GM23248 (cell line): ENCODE measurements at regions not wholly inside any gene's neighbourhood (a gene's known extent, or its start where the extent isn't known, plus 50 kb on each side); places are given as distances from the start of the nearest gene placed in this dataset.

ENCODE experiments used
- EZH2 ChIP-seq: fragments of 200-600 bp; sonication (generic); IDR thresholded peaks from 2 replicates; pipeline ENCODE4 v1.6.1; 2018; ENCODE audit warnings: antibody characterized with exemption, mild to moderate bottlenecking; ENCODE audit not compliant: insufficient read depth, poor library complexity, severe bottlenecking
- EZH2phosphoT487 ChIP-seq: fragments of 200-600 bp; sonication (generic); IDR thresholded peaks from 2 replicates; pipeline ENCODE4 v1.6.1; 2018; ENCODE audit warnings: antibody characterized with exemption, moderate library complexity, mild to moderate bottlenecking, low read depth; ENCODE audit not compliant: insufficient read depth

- no peak for TF ChIP-seq EZH2phosphoT487
- no peak for TF ChIP-seq EZH2
Measured at GRCh38 chr2:66240286-66240685, 194.6 kb upstream of the MEIS1 start.
